ENCODE measurements at regions not wholly inside any gene's neighbourhood (a gene's known extent, or its start where the extent isn't known, plus 50 kb on each side); places are given as distances from the start of the nearest gene placed in this dataset.

DNA sequence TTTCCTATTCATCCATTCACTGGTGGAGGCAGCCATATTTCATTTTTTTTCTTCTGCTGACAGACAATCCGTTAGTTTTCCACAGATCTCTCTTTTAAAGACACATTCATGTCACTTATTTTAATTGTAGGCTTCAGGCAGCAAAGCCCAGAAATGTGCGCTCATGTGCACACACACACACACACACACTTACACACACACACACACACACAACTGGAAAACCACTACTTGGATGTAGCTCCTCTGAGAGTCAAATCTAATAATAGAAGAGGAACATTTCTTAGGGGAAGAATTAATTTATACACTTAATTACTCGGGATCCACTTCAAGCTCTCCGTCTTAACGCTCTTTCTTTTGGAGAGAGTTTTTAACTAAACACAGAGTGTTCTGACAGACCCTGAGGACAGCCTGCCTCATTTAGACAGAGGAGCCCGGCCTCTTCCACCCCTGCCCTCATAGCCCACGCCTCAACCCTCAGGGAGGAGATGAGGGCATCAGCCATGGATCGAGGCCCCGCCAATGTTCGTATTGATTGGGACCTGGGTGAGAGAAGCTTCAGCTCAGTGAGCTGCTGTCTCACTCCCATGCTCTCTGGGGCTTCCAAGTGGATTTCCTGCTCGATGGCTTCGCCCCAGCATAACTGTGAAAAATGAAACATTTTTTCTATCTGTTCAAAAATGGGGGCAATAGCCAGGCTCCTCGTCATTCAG, 261.4 kb upstream of the SKOR2 start:
- H3K4me3 ChIP-seq, result no peak overlapping the region
- ATAC-seq, result no peak
- TF ChIP-seq, protein P1, sequence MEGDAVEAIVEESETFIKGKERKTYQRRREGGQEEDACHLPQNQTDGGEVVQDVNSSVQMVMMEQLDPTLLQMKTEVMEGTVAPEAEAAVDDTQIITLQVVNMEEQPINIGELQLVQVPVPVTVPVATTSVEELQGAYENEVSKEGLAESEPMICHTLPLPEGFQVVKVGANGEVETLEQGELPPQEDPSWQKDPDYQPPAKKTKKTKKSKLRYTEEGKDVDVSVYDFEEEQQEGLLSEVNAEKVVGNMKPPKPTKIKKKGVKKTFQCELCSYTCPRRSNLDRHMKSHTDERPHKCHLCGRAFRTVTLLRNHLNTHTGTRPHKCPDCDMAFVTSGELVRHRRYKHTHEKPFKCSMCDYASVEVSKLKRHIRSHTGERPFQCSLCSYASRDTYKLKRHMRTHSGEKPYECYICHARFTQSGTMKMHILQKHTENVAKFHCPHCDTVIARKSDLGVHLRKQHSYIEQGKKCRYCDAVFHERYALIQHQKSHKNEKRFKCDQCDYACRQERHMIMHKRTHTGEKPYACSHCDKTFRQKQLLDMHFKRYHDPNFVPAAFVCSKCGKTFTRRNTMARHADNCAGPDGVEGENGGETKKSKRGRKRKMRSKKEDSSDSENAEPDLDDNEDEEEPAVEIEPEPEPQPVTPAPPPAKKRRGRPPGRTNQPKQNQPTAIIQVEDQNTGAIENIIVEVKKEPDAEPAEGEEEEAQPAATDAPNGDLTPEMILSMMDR (IDR thresholded peaks at IDR 0.05), result no peak
- H3K9me3 ChIP-seq, result no peaks in the 10 kb centered on the region
- intact Hi-C loops (cut with DNase I, micrococcal nuclease), result no loop called here
- H3K36me3 ChIP-seq (ENCODE audit: low read depth), result no peaks in the 10 kb centered on the region
- no peak for DNase-seq
- no peaks in the 10 kb centered on the region for H3K4me1 ChIP-seq (ENCODE audit: low read depth)

DNA sequence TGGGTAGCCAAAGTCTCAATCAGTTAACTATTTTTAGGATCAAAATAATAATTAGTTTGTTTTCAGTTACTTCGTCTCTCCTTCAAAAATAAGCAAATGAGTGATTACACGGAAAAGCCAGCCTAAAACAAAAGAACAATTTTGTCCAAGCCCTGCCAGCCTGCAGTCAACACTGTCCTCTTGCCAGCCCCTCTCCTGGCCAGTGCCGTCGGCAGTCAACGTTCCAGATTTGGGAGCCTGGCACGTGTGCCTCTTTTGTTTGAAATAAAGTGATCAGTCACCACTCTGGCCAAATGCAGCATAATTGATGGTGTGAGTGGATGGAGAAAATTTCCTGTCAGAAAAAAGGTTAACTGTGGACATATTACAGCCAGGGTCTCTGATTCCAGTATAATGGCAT, 260.6 kb upstream of the SKOR2 start:
- H3K9me3 ChIP-seq, result no peaks in the 10 kb centered on the region

DNA sequence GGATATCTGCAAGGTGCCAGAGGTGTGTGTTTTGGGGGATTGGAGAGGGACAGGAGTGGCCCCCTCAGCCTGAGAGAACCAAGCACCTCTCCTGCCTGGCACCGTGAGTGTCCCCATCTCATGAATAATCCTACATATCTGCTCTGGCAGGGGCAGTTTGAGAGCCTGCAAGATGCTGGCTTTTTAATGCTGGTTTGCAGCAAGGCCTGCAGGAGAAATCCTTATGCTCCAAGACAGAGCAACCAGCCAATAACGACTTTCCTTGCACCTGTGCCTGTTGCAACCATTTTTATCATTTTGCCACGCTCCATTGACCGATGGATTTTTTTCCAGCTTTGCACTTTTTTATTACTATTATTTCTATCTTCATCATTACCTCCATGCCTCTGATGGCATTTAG, 259.4 kb upstream of the SKOR2 start:
- intact Hi-C loops (cut with DNase I, micrococcal nuclease), result no loop called here
- no peak for ATAC-seq
- no peaks in the 10 kb centered on the region for H3K4me1 ChIP-seq (ENCODE audit: low read depth)
- DNase-seq, result no peak
- H3K9me3 ChIP-seq, result no peaks in the 10 kb centered on the region
- TF ChIP-seq, protein P1 (IDR thresholded peaks at IDR 0.05), result no peak
- H3K36me3 ChIP-seq (ENCODE audit: low read depth), result no peaks in the 10 kb centered on the region
- no peak overlapping the region for H3K4me3 ChIP-seq

More for the DNA sequence above, 260.6 kb upstream of the SKOR2 start:
- TF ChIP-seq, protein P1 (IDR thresholded peaks at IDR 0.05), result no peak
- DNase-seq, result no peak
- no peak overlapping the region for H3K4me3 ChIP-seq
- H3K36me3 ChIP-seq (ENCODE audit: low read depth), result no peaks in the 10 kb centered on the region
- ATAC-seq, result no peak
- no peaks in the 10 kb centered on the region for H3K4me1 ChIP-seq (ENCODE audit: low read depth)
- intact Hi-C loops (cut with DNase I, micrococcal nuclease), result no loop called here

DNA sequence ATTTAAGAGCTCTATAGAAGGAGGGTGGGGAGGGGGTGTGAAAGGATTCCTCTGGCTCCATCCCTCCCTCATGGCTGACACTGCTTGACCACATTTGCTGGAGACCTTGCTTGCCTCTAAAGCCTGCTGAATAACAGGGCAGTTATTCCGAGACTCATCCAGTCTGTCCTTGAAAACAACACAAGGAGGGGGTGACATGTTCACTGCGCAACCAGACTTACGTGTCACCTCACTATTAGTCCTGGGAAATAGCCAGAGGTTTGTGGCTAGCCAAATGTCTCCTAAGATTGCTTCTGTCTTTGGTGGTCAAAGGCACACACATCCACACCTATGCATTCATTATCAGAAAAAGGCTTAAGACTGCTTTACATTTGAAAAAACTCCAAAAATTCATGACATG, 256.2 kb upstream of the SKOR2 start:
- H3K9me3 ChIP-seq, result no peaks in the 10 kb centered on the region
- DNase-seq, result no peak
- no peaks in the 10 kb centered on the region for H3K4me1 ChIP-seq (ENCODE audit: low read depth)
- ATAC-seq, result no peak
- TF ChIP-seq, protein P1 (IDR thresholded peaks at IDR 0.05), result no peak
- intact Hi-C loops (cut with DNase I, micrococcal nuclease), result no loop called here
- H3K36me3 ChIP-seq (ENCODE audit: low read depth), result no peaks in the 10 kb centered on the region
- H3K4me3 ChIP-seq, result no peak overlapping the region

DNA sequence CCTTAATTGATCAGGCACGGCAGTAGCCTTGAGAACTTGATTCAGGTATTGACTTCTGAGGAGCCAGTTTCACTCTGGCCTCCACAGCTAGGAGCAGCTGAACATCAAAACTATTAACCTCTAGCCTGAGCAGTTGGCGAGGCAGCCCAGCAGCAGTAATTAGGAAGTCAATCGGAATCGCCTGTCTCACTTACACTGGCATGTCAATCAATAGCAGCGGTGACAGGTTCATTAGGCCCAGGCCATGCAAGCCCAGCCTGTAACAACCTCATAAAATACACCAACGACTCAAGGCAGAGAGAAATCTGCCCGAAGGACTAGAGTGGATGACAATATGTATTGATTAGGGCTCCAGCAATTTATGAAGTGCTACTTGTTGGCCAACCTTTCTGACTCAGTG, 255.4 kb upstream of the SKOR2 start:
- Histone ChIP-seq H3K4me1 (ENCODE audit: low read depth) (no peaks in the 10 kb centered on the region), H3K36me3 (ENCODE audit: low read depth) (no peaks in the 10 kb centered on the region), H3K4me3 (no peak overlapping the region), H3K9me3 (no peaks in the 10 kb centered on the region)
- ATAC-seq, result no peak
- TF ChIP-seq, protein P1 (IDR thresholded peaks at IDR 0.05), result no peak
- no peak for DNase-seq
- intact Hi-C loops (cut with DNase I, micrococcal nuclease), result no loop called here

DNA sequence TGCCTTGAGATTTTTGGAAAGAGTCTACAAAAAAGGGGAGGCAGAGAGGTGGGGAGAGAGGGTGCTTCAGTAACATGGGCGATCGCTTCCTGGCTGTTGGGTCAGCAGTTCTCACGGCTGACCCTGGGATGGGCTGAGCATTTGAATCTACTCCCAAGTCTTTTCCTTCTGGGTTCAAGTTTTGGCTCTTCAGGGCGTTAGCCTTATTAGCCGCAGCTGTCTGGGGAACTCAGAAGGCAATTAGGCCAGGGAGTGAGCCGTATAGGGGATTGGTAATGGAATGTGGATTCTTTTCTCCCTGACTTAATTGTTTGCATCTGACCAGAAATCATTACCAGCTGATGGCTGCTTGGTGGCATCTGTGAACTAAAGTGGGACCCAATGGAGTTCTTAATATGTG, 250.5 kb upstream of the SKOR2 start:
- TF ChIP-seq, protein P1 (IDR thresholded peaks at IDR 0.05), result no peak
- Histone ChIP-seq H3K9me3 (no peaks in the 10 kb centered on the region), H3K4me3 (no peak overlapping the region), H3K36me3 (ENCODE audit: low read depth) (no peaks in the 10 kb centered on the region), H3K4me1 (ENCODE audit: low read depth) (no peaks in the 10 kb centered on the region)
- ATAC-seq (no peak), DNase-seq (no peak)
- intact Hi-C loops (cut with DNase I, micrococcal nuclease), result no loop called here
